Activated T-helper 1 cell treated with anti-CD3 and anti-CD28 coated beads, Interleukin-12 subunit alpha, Interleukin-12 subunit beta, Interleukin-2, Interleukin-4 antibody, amounts not matched to agents 30 ng/mL and 10 ng/mL and 1 ng/mL, durations not matched to agents 14 hours and 24 hours and 36 hours (primary cell): ENCODE measurements at regions not wholly inside any gene's neighbourhood (a gene's known extent, or its start where the extent isn't known, plus 50 kb on each side); places are given as distances from the start of the nearest gene placed in this dataset.

Source experiments
- DNase-seq: peaks from one replicate; pipeline ENCODE4 v3.0.0; 2021; ENCODE audit warnings: low spot score
- H3K27ac Mint-ChIP-seq: one replicate; pipeline ENCODE4 v1.8.0; 2021; ENCODE audit warnings: mild to moderate bottlenecking, mixed read lengths
- H3K27me3 Mint-ChIP-seq: one replicate; pipeline ENCODE4 v1.8.0; 2022; ENCODE audit warnings: mild to moderate bottlenecking, moderate library complexity, mixed read lengths; ENCODE audit not compliant: insufficient read depth
- H3K36me3 Mint-ChIP-seq: one replicate; pipeline ENCODE4 v1.8.0; 2021; ENCODE audit warnings: low read depth, mixed read lengths
- H3K4me1 Mint-ChIP-seq: one replicate; pipeline ENCODE4 v1.8.0; 2021; ENCODE audit warnings: low read depth, mixed read lengths
- H3K4me3 Mint-ChIP-seq: one replicate; pipeline ENCODE4 v1.8.0; 2021; ENCODE audit warnings: mild to moderate bottlenecking, moderate library complexity, mixed read lengths
- H3K9me3 Mint-ChIP-seq: one replicate; pipeline ENCODE4 v1.8.0; 2021; ENCODE audit warnings: mixed read lengths
- intact Hi-C: fragments of 100-400 bp; cut with micrococcal nuclease; formaldehyde crosslinking; loops from one replicate; pipeline ENCODE4 v1.15.1; 2024

GRCh38 chrY:15424665-15425132 lies 900.4 kb downstream of the NLGN4Y start:
- H3K27me3 Mint-ChIP-seq: peaks cover 9% of the 10 kb centered on the region
- H3K9me3 Mint-ChIP-seq: peaks cover 13% of the 10 kb centered on the region
- peak overlapping the region; percentile 80 for H3K4me3 Mint-ChIP-seq
- peak overlapping the region; percentile 68 for H3K27ac Mint-ChIP-seq
- intact Hi-C loops: no loop called here
- no peaks in the 10 kb centered on the region for H3K36me3 Mint-ChIP-seq
- H3K4me1 Mint-ChIP-seq: peaks cover 20% of the 10 kb centered on the region
- DNase-seq: peak; percentile 3

GRCh38 chrY:15440021-15440695 lies 915.8 kb downstream of the NLGN4Y start:
- no peaks in the 10 kb centered on the region for H3K36me3 Mint-ChIP-seq
- H3K9me3 Mint-ChIP-seq: peaks cover 13% of the 10 kb centered on the region
- DNase-seq: no peak
- H3K4me1 Mint-ChIP-seq: peaks cover 10% of the 10 kb centered on the region
- H3K4me3 Mint-ChIP-seq: no peak overlapping the region
- H3K27me3 Mint-ChIP-seq: peaks cover 2% of the 10 kb centered on the region
- intact Hi-C loops: no loop called here
- no peak overlapping the region for H3K27ac Mint-ChIP-seq

GRCh38 chrY:15440696-15441408 lies 916.5 kb downstream of the NLGN4Y start:
- H3K9me3 Mint-ChIP-seq: peaks cover 13% of the 10 kb centered on the region
- no peaks in the 10 kb centered on the region for H3K36me3 Mint-ChIP-seq
- intact Hi-C loops: no loop called here
- H3K4me1 Mint-ChIP-seq: peaks cover 10% of the 10 kb centered on the region
- no peak for DNase-seq
- H3K27me3 Mint-ChIP-seq: peaks cover 2% of the 10 kb centered on the region
- peak overlapping the region; percentile 13 for H3K27ac Mint-ChIP-seq
- H3K4me3 Mint-ChIP-seq: peak overlapping the region; percentile 6

- Mint-ChIP-seq H3K27ac (no peak overlapping the region), H3K36me3 (no peaks in the 10 kb centered on the region), H3K4me3 (no peak overlapping the region), H3K9me3 (peaks cover 12% of the 10 kb centered on the region), H3K27me3 (peaks cover 2% of the 10 kb centered on the region), H3K4me1 (peaks cover 10% of the 10 kb centered on the region)
- no peak for DNase-seq
- intact Hi-C loops: loop anchor here (1.0 kb wide), 1 partner anchor 14 kb away; no protein-coding TSS in a partner anchor
These were observed 917.5 kb downstream of the NLGN4Y start for GRCh38 chrY:15441878-15442277.

- intact Hi-C loops: no loop called here
- Mint-ChIP-seq H3K4me3 (no peak overlapping the region), H3K4me1 (peaks cover 5% of the 10 kb centered on the region), H3K27me3 (peaks cover 2% of the 10 kb centered on the region), H3K27ac (no peak overlapping the region), H3K9me3 (no peaks in the 10 kb centered on the region), H3K36me3 (no peaks in the 10 kb centered on the region)
- no peak for DNase-seq
These were observed 921.5 kb downstream of the NLGN4Y start for GRCh38 chrY:15445871-15446270.

GRCh38 chrY:15446861-15447260 lies 922.5 kb downstream of the NLGN4Y start:
- Mint-ChIP-seq H3K9me3 (no peaks in the 10 kb centered on the region), H3K36me3 (no peaks in the 10 kb centered on the region), H3K4me3 (no peak overlapping the region), H3K27me3 (peaks cover 2% of the 10 kb centered on the region), H3K4me1 (no peaks in the 10 kb centered on the region), H3K27ac (no peak overlapping the region)
- intact Hi-C loops: no loop called here
- DNase-seq: no peak

GRCh38 chrY:15447959-15448358 lies 923.6 kb downstream of the NLGN4Y start:
- Mint-ChIP-seq H3K4me3 (no peak overlapping the region), H3K27me3 (peaks cover 2% of the 10 kb centered on the region), H3K9me3 (no peaks in the 10 kb centered on the region), H3K4me1 (peaks cover under 1% of the 10 kb centered on the region), H3K27ac (no peak overlapping the region), H3K36me3 (no peaks in the 10 kb centered on the region)
- intact Hi-C loops: no loop called here
- no peak for DNase-seq

- Mint-ChIP-seq H3K9me3 (no peaks in the 10 kb centered on the region), H3K4me3 (no peak overlapping the region), H3K27me3 (no peaks in the 10 kb centered on the region), H3K4me1 (peaks cover 4% of the 10 kb centered on the region), H3K27ac (no peak overlapping the region), H3K36me3 (no peaks in the 10 kb centered on the region)
- no peak for DNase-seq
- intact Hi-C loops: no loop called here
These were observed 931.0 kb downstream of the NLGN4Y start for GRCh38 chrY:15455133-15455937.

- intact Hi-C loops: loop anchor here (1.0 to 2.0 kb wide), 2 partner anchors 14 to 79 kb away; no protein-coding TSS in a partner anchor
- peak; percentile 70 for DNase-seq
- Mint-ChIP-seq H3K4me3 (peak overlapping the region; percentile 66), H3K27me3 (no peaks in the 10 kb centered on the region), H3K4me1 (peaks cover 4% of the 10 kb centered on the region), H3K27ac (peak overlapping the region; percentile 48), H3K36me3 (no peaks in the 10 kb centered on the region), H3K9me3 (no peaks in the 10 kb centered on the region)
These were observed 931.7 kb downstream of the NLGN4Y start for GRCh38 chrY:15455980-15456469.

- Mint-ChIP-seq H3K27ac (peak overlapping the region; percentile 48), H3K27me3 (no peaks in the 10 kb centered on the region), H3K36me3 (no peaks in the 10 kb centered on the region), H3K4me3 (peak overlapping the region; percentile 66), H3K4me1 (peaks cover 4% of the 10 kb centered on the region), H3K9me3 (no peaks in the 10 kb centered on the region)
- no peak for DNase-seq
- intact Hi-C loops: loop anchor here (1.0 to 2.0 kb wide), 2 partner anchors 14 to 78 kb away; no protein-coding TSS in a partner anchor
These were observed 932.2 kb downstream of the NLGN4Y start for GRCh38 chrY:15456491-15456890.

- Mint-ChIP-seq H3K4me3 (no peak overlapping the region), H3K27me3 (no peaks in the 10 kb centered on the region), H3K27ac (no peak overlapping the region), H3K9me3 (no peaks in the 10 kb centered on the region), H3K4me1 (peaks cover 4% of the 10 kb centered on the region), H3K36me3 (no peaks in the 10 kb centered on the region)
- DNase-seq: no peak
- intact Hi-C loops: loop anchor here (2.0 kb wide), 1 partner anchor 77 kb away; no protein-coding TSS in a partner anchor
These were observed 933.4 kb downstream of the NLGN4Y start for GRCh38 chrY:15457682-15458081.

- no peaks in the 10 kb centered on the region for H3K36me3 Mint-ChIP-seq
- H3K27me3 Mint-ChIP-seq: no peaks in the 10 kb centered on the region
- no peak for DNase-seq
- no peak overlapping the region for H3K27ac Mint-ChIP-seq
- intact Hi-C loops: no loop called here
- no peaks in the 10 kb centered on the region for H3K4me1 Mint-ChIP-seq
- no peaks in the 10 kb centered on the region for H3K9me3 Mint-ChIP-seq
- no peak overlapping the region for H3K4me3 Mint-ChIP-seq
These were observed 934.1 kb downstream of the NLGN4Y start for GRCh38 chrY:15458426-15458825.
